ENCODE measurements at regions not wholly inside any gene's neighbourhood (a gene's known extent, or its start where the extent isn't known, plus 50 kb on each side); places are given as distances from the start of the nearest gene placed in this dataset.

GRCh38 chr16:25311950-25312349 lies 54.3 kb upstream of the ZKSCAN2 start:
- Mint-ChIP-seq H3K27me3 (ENCODE audit: insufficient read depth, low read depth, poor library complexity) (peaks cover 4% of the 10 kb centered on the region), H3K4me1 (no peaks in the 10 kb centered on the region), H3K27ac (no peak overlapping the region), H3K9me3 (peaks cover 69% of the 10 kb centered on the region), H3K4me3 (no peak overlapping the region), H3K36me3 (ENCODE audit: low read depth) (peaks cover 20% of the 10 kb centered on the region)
- no peak overlapping the region for H3K27ac ChIP-seq (ENCODE audit: low read depth)
- DNase-seq (ENCODE audit: low spot score): no peak
- no peak overlapping the region for H3K4me2 ChIP-seq
- no peaks in the 10 kb centered on the region for H3K4me1 ChIP-seq (ENCODE audit: insufficient read depth)
- ATAC-seq: no peak
- H4K20me1 ChIP-seq (replicated peaks; ENCODE audit: insufficient read depth): no peaks in the 10 kb centered on the region
- no peak for TF ChIP-seq ZNF462 (CRISPR knock-in tag; IDR thresholded peaks at IDR 0.05)
- TF ChIP-seq, protein P1, sequence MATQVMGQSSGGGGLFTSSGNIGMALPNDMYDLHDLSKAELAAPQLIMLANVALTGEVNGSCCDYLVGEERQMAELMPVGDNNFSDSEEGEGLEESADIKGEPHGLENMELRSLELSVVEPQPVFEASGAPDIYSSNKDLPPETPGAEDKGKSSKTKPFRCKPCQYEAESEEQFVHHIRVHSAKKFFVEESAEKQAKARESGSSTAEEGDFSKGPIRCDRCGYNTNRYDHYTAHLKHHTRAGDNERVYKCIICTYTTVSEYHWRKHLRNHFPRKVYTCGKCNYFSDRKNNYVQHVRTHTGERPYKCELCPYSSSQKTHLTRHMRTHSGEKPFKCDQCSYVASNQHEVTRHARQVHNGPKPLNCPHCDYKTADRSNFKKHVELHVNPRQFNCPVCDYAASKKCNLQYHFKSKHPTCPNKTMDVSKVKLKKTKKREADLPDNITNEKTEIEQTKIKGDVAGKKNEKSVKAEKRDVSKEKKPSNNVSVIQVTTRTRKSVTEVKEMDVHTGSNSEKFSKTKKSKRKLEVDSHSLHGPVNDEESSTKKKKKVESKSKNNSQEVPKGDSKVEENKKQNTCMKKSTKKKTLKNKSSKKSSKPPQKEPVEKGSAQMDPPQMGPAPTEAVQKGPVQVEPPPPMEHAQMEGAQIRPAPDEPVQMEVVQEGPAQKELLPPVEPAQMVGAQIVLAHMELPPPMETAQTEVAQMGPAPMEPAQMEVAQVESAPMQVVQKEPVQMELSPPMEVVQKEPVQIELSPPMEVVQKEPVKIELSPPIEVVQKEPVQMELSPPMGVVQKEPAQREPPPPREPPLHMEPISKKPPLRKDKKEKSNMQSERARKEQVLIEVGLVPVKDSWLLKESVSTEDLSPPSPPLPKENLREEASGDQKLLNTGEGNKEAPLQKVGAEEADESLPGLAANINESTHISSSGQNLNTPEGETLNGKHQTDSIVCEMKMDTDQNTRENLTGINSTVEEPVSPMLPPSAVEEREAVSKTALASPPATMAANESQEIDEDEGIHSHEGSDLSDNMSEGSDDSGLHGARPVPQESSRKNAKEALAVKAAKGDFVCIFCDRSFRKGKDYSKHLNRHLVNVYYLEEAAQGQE (IDR thresholded peaks at IDR 0.05; ENCODE audit: unreplicated experiment): no peak
- TF ChIP-seq, protein P2, sequence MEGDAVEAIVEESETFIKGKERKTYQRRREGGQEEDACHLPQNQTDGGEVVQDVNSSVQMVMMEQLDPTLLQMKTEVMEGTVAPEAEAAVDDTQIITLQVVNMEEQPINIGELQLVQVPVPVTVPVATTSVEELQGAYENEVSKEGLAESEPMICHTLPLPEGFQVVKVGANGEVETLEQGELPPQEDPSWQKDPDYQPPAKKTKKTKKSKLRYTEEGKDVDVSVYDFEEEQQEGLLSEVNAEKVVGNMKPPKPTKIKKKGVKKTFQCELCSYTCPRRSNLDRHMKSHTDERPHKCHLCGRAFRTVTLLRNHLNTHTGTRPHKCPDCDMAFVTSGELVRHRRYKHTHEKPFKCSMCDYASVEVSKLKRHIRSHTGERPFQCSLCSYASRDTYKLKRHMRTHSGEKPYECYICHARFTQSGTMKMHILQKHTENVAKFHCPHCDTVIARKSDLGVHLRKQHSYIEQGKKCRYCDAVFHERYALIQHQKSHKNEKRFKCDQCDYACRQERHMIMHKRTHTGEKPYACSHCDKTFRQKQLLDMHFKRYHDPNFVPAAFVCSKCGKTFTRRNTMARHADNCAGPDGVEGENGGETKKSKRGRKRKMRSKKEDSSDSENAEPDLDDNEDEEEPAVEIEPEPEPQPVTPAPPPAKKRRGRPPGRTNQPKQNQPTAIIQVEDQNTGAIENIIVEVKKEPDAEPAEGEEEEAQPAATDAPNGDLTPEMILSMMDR (conservative IDR thresholded peaks at IDR 0.05; ENCODE audit: low read depth in 2 of 2): no peak
- TF ChIP-seq CREB1 (CRISPR knock-in tag; IDR thresholded peaks at IDR 0.05; ENCODE audit: low read depth): no peak
- TF ChIP-seq POLR2AphosphoS5 (IDR thresholded peaks at IDR 0.05; ENCODE audit: low read depth): no peak
- no peak for TF ChIP-seq NANOG (IDR thresholded peaks at IDR 0.05; ENCODE audit: borderline replicate concordance)
- no peak for TF ChIP-seq ETS1 (IDR thresholded peaks at IDR 0.05)
- no peak for TF ChIP-seq ZNF331 (CRISPR knock-in tag; IDR thresholded peaks at IDR 0.05; ENCODE audit: low read depth)
- TF ChIP-seq STAT1 (IDR thresholded peaks at IDR 0.05; ENCODE audit: unreplicated experiment): no peak
- no peak for TF ChIP-seq ZNF114 (CRISPR knock-in tag; IDR thresholded peaks at IDR 0.05)
- TF ChIP-seq EZH2 (IDR thresholded peaks at IDR 0.05; ENCODE audit: low read depth, unreplicated experiment): no peak
- no peak for TF ChIP-seq JUNB (IDR thresholded peaks at IDR 0.05; ENCODE audit: unreplicated experiment)
- TF ChIP-seq EZH2phosphoT487 (IDR thresholded peaks at IDR 0.05; ENCODE audit: unreplicated experiment): no peak
- no peaks in the 10 kb centered on the region for H3F3A ChIP-seq (replicated peaks; ENCODE audit: low read depth)
- no peak overlapping the region for H3K4me3 ChIP-seq
- no peaks in the 10 kb centered on the region for H3K79me2 ChIP-seq (replicated peaks; ENCODE audit: insufficient read depth)
- 0 out of 2 replicates have a peak, but pooled peaks cover 5% of the 10 kb centered on the region for H3K36me3 ChIP-seq (ENCODE audit: insufficient read depth)
- no peaks in the 10 kb centered on the region for H3K27me3 ChIP-seq (ENCODE audit: insufficient read depth)
- no peaks in the 10 kb centered on the region for H3K9me2 ChIP-seq (ENCODE audit: insufficient read depth)
- H2AFZ ChIP-seq: no peak overlapping the region

Measured in GM23338 (cell line).